GM21717 (cell line): ENCODE measurements at regions not wholly inside any gene's neighbourhood (a gene's known extent, or its start where the extent isn't known, plus 50 kb on each side); places are given as distances from the start of the nearest gene placed in this dataset.

Source experiments
- ATAC-seq: cut with Tn5 transposase; IDR thresholded peaks from one replicate; pipeline ENCODE4 v1.9.1; 2021; ENCODE audit warnings: mild to moderate bottlenecking, moderate library complexity; ENCODE audit not compliant: unreplicated experiment

GRCh38 chr2:14684516-14684915 lies 52.0 kb downstream of the LRATD1 start:
- no peak for ATAC-seq

GRCh38 chr2:14690926-14691325 lies 58.4 kb downstream of the LRATD1 start:
- no peak for ATAC-seq

- ATAC-seq, result no peak
Observed at GRCh38 chr2:14693874-14694273, 61.4 kb downstream of the LRATD1 start.

GRCh38 chr2:14700753-14701152 lies 68.2 kb downstream of the LRATD1 start:
- no peak for ATAC-seq

GRCh38 chr2:14702258-14702657 lies 69.7 kb downstream of the LRATD1 start:
- no peak for ATAC-seq

- ATAC-seq, result no peak
Observed at GRCh38 chr2:14706201-14706600, 73.7 kb downstream of the LRATD1 start.

GRCh38 chr2:14712111-14712510 lies 79.6 kb downstream of the LRATD1 start:
- ATAC-seq, result no peak

GRCh38 chr2:14713248-14713647 lies 80.7 kb downstream of the LRATD1 start:
- no peak for ATAC-seq

- ATAC-seq, result no peak
Observed at GRCh38 chr2:14715600-14715999, 83.1 kb downstream of the LRATD1 start.

- ATAC-seq, result no peak
Observed at GRCh38 chr2:14716319-14716718, 83.8 kb downstream of the LRATD1 start.

GRCh38 chr2:14717131-14717530 lies 84.6 kb downstream of the LRATD1 start:
- no peak for ATAC-seq

GRCh38 chr2:14720319-14720718 lies 87.8 kb downstream of the LRATD1 start:
- ATAC-seq, result no peak

- no peak for ATAC-seq
Observed at GRCh38 chr2:14720739-14721138, 88.2 kb downstream of the LRATD1 start.

- ATAC-seq, result no peak
Observed at GRCh38 chr2:14722904-14723570, 90.5 kb downstream of the LRATD1 start.

GRCh38 chr2:14723684-14724083 lies 91.2 kb downstream of the LRATD1 start:
- no peak for ATAC-seq

GRCh38 chr2:14735696-14736095 lies 103.2 kb downstream of the LRATD1 start:
- ATAC-seq, result no peak

GRCh38 chr2:14737201-14737600 lies 104.7 kb downstream of the LRATD1 start:
- ATAC-seq, result no peak

GRCh38 chr2:14743861-14744260 lies 111.3 kb downstream of the LRATD1 start:
- no peak for ATAC-seq

GRCh38 chr2:14745288-14746076 lies 113.0 kb downstream of the LRATD1 start:
- no peak for ATAC-seq

- no peak for ATAC-seq
Observed at GRCh38 chr2:14746133-14746532, 113.6 kb downstream of the LRATD1 start.

- ATAC-seq, result no peak
Observed at GRCh38 chr2:14747447-14747846, 114.9 kb downstream of the LRATD1 start.

GRCh38 chr2:14749884-14750283 lies 117.4 kb downstream of the LRATD1 start:
- ATAC-seq, result no peak
